ENCODE measurements at regions not wholly inside any gene's neighbourhood (a gene's known extent, or its start where the extent isn't known, plus 50 kb on each side); places are given as distances from the start of the nearest gene placed in this dataset.

- H3K4me2 ChIP-seq: no peak overlapping the region
- CTCF ChIA-PET: interaction anchor here (0.8 kb wide), 1 partner anchor 163 kb away, joined by 4 read pairs; no protein-coding TSS in a partner anchor
Observed at GRCh38 chr20:7696311-7696710, 243.9 kb downstream of the HAO1 start.

GRCh38 chr20:7702141-7702540, 238.1 kb downstream of the HAO1 start:
- Histone ChIP-seq H3K27ac (ENCODE audit: low read depth in 2 of 2, low read length in 1 of 2) (no peak overlapping the region), H3K79me2 (ENCODE audit: insufficient read depth) (no peaks in the 10 kb centered on the region), H3K9ac (no peak overlapping the region), H3K4me2 (no peak overlapping the region), H3K4me3 (ENCODE audit: low read depth in 2 of 2, low read length in 1 of 2) (no peak overlapping the region), H2AFZ (ENCODE audit: low read depth) (no peak overlapping the region), H3K36me3 (replicated peaks in 1 of 2; ENCODE audit: control insufficient read depth in 1 of 2, insufficient read depth in 2 of 2, low read length in 1 of 2) (no peaks in the 10 kb centered on the region), H3K4me1 (ENCODE audit: control insufficient read depth in 1 of 2, insufficient read depth in 2 of 2, low read depth in 1 of 2, low read length in 1 of 2) (no peaks in the 10 kb centered on the region), H3K9me3 (no peaks in the 10 kb centered on the region), H3K9me2 (no peaks in the 10 kb centered on the region), H3K27me3 (ENCODE audit: insufficient read depth) (no peaks in the 10 kb centered on the region; the same call in 1 of the 2 replicates), H3F3A (replicated peaks; ENCODE audit: insufficient read depth) (no peaks in the 10 kb centered on the region), H4K20me1 (ENCODE audit: insufficient read depth) (no peaks in the 10 kb centered on the region)
- POLR2A ChIA-PET: no interaction called here
- CTCF ChIA-PET: no interaction called here
- no peak for DNase-seq
- 38% methylated on average over 2 of the region's 2 CpGs for WGBS (ENCODE audit: low lambda C conversion rate)
- TF ChIP-seq ELF1 (IDR thresholded peaks at IDR 0.05) (no peak), RCOR1 (IDR thresholded peaks at IDR 0.05; ENCODE audit: low read length) (no peak), NFIC (IDR thresholded peaks at IDR 0.05; ENCODE audit: borderline replicate concordance) (no peak)
- TF ChIP-seq, protein P1, sequence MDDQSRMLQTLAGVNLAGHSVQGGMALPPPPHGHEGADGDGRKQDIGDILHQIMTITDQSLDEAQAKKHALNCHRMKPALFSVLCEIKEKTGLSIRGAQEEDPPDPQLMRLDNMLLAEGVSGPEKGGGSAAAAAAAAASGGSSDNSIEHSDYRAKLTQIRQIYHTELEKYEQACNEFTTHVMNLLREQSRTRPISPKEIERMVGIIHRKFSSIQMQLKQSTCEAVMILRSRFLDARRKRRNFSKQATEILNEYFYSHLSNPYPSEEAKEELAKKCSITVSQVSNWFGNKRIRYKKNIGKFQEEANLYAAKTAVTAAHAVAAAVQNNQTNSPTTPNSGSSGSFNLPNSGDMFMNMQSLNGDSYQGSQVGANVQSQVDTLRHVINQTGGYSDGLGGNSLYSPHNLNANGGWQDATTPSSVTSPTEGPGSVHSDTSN (IDR thresholded peaks at IDR 0.05): no peak

More at GRCh38 chr20:7696311-7696710, 243.9 kb downstream of the HAO1 start:
- Histone ChIP-seq H3K36me3 (replicated peaks in 1 of 2; ENCODE audit: control insufficient read depth in 1 of 2, insufficient read depth in 2 of 2, low read length in 1 of 2) (no peaks in the 10 kb centered on the region), H3K27me3 (ENCODE audit: insufficient read depth) (no peaks in the 10 kb centered on the region), H3K9me3 (no peaks in the 10 kb centered on the region), H3K4me1 (ENCODE audit: control insufficient read depth in 1 of 2, insufficient read depth in 2 of 2, low read depth in 1 of 2, low read length in 1 of 2) (0 out of 4 replicates have a peak, but pooled peaks cover 0 to 6% of the 10 kb centered on the region in 2 experiments), H3K9me2 (no peaks in the 10 kb centered on the region), H3K79me2 (ENCODE audit: insufficient read depth) (no peaks in the 10 kb centered on the region), H2AFZ (ENCODE audit: low read depth) (no peak overlapping the region), H3K9ac (no peak overlapping the region), H3K4me3 (ENCODE audit: low read depth in 2 of 2, low read length in 1 of 2) (no peak overlapping the region), H3K27ac (ENCODE audit: low read depth in 2 of 2, low read length in 1 of 2) (no peak overlapping the region), H3F3A (replicated peaks; ENCODE audit: insufficient read depth) (no peaks in the 10 kb centered on the region), H4K20me1 (ENCODE audit: insufficient read depth) (no peaks in the 10 kb centered on the region)
- 58% methylated on average over 1 of the region's 1 CpG for WGBS (ENCODE audit: low lambda C conversion rate)
- no peak for DNase-seq
- POLR2A ChIA-PET: no interaction called here
- no peak for TF ChIP-seq RXRA (IDR thresholded peaks at IDR 0.05; ENCODE audit: borderline replicate concordance, low read depth)
- TF ChIP-seq NRF1 (IDR thresholded peaks at IDR 0.05; ENCODE audit: low read depth, low read length): no peak
- no peak for TF ChIP-seq RAD21 (IDR thresholded peaks at IDR 0.05; ENCODE audit: low read length)
- no peak for TF ChIP-seq USF2 (IDR thresholded peaks at IDR 0.05; ENCODE audit: borderline replicate concordance, low read depth, low read length)

DNA sequence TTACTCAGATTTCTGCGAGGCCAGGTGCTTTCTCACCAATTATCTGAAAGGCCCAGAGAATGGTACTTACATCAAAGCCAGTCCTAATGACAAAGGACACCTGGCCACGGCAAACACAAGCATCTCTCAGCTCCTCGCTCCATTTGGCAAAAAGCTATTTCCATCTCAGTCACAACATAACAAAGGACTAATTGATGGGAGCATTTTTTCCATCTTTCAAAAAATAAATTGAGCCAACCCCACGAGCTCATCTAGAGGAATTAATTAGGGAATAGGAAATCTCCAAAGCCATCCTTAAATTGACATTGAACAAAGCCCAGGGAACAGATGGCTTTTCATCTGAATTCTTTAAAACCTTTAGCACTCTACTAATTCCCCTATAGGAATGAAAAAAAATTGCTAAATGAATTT, 236.7 kb downstream of the HAO1 start:
- no peaks in the 10 kb centered on the region; the same call in 1 of the 2 replicates for H3K27me3 ChIP-seq (ENCODE audit: insufficient read depth)
- H3K27ac ChIP-seq (ENCODE audit: low read depth in 2 of 2, low read length in 1 of 2): no peak overlapping the region
- H3K9me2 ChIP-seq: no peaks in the 10 kb centered on the region
- no peaks in the 10 kb centered on the region for H3K4me1 ChIP-seq (ENCODE audit: control insufficient read depth in 1 of 2, insufficient read depth in 2 of 2, low read depth in 1 of 2, low read length in 1 of 2)
- H3F3A ChIP-seq (replicated peaks; ENCODE audit: insufficient read depth): no peaks in the 10 kb centered on the region
- H3K4me3 ChIP-seq (ENCODE audit: low read depth in 2 of 2, low read length in 1 of 2): no peak overlapping the region
- CTCF ChIA-PET: no interaction called here
- no peaks in the 10 kb centered on the region for H4K20me1 ChIP-seq (ENCODE audit: insufficient read depth)
- H3K9ac ChIP-seq: no peak overlapping the region
- no peaks in the 10 kb centered on the region for H3K79me2 ChIP-seq (ENCODE audit: insufficient read depth)
- POLR2A ChIA-PET: no interaction called here
- no peak for DNase-seq
- no peak overlapping the region for H2AFZ ChIP-seq (ENCODE audit: low read depth)
- no peaks in the 10 kb centered on the region for H3K36me3 ChIP-seq (replicated peaks in 1 of 2; ENCODE audit: control insufficient read depth in 1 of 2, insufficient read depth in 2 of 2, low read length in 1 of 2)
- H3K9me3 ChIP-seq: no peaks in the 10 kb centered on the region
- H3K4me2 ChIP-seq: no peak overlapping the region
- 22% methylated on average over 4 of the region's 4 CpGs for WGBS (ENCODE audit: low lambda C conversion rate)
- no peak for TF ChIP-seq SMC3 (IDR thresholded peaks at IDR 0.05; ENCODE audit: low read depth, low read length)
- TF ChIP-seq, protein P2, sequence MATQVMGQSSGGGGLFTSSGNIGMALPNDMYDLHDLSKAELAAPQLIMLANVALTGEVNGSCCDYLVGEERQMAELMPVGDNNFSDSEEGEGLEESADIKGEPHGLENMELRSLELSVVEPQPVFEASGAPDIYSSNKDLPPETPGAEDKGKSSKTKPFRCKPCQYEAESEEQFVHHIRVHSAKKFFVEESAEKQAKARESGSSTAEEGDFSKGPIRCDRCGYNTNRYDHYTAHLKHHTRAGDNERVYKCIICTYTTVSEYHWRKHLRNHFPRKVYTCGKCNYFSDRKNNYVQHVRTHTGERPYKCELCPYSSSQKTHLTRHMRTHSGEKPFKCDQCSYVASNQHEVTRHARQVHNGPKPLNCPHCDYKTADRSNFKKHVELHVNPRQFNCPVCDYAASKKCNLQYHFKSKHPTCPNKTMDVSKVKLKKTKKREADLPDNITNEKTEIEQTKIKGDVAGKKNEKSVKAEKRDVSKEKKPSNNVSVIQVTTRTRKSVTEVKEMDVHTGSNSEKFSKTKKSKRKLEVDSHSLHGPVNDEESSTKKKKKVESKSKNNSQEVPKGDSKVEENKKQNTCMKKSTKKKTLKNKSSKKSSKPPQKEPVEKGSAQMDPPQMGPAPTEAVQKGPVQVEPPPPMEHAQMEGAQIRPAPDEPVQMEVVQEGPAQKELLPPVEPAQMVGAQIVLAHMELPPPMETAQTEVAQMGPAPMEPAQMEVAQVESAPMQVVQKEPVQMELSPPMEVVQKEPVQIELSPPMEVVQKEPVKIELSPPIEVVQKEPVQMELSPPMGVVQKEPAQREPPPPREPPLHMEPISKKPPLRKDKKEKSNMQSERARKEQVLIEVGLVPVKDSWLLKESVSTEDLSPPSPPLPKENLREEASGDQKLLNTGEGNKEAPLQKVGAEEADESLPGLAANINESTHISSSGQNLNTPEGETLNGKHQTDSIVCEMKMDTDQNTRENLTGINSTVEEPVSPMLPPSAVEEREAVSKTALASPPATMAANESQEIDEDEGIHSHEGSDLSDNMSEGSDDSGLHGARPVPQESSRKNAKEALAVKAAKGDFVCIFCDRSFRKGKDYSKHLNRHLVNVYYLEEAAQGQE (IDR thresholded peaks at IDR 0.05; ENCODE audit: low read depth, low read length): no peak
- no peak for TF ChIP-seq RXRA (IDR thresholded peaks at IDR 0.05; ENCODE audit: borderline replicate concordance, low read depth)
- no peak for TF ChIP-seq USF2 (IDR thresholded peaks at IDR 0.05; ENCODE audit: borderline replicate concordance, low read depth, low read length)
- TF ChIP-seq RCOR1 (IDR thresholded peaks at IDR 0.05; ENCODE audit: low read length): no peak
- TF ChIP-seq YY1 (IDR thresholded peaks at IDR 0.05; ENCODE audit: low read depth): no peak
- TF ChIP-seq ZBTB33 (IDR thresholded peaks at IDR 0.05; ENCODE audit: borderline replicate concordance, low read depth): no peak
- TF ChIP-seq POLR2AphosphoS5 (IDR thresholded peaks at IDR 0.05; ENCODE audit: low read depth, low read length): no peak
